GM19467 (cell line): ENCODE measurements at regions not wholly inside any gene's neighbourhood (a gene's known extent, or its start where the extent isn't known, plus 50 kb on each side); places are given as distances from the start of the nearest gene placed in this dataset.
A peak's percentile ranks its signal among the peaks of the same experiment; 100 is the strongest.
"Not testable (repeated sequence)": the region's sequence is repeated elsewhere in the genome, so short reads cannot be mapped to it uniquely, and the experiment has no call there.

Experiments
- ATAC-seq: cut with Tn5 transposase; IDR thresholded peaks from one replicate; pipeline ENCODE4 v1.9.1; 2021; ENCODE audit warnings: mild to moderate bottlenecking, moderate library complexity; ENCODE audit not compliant: unreplicated experiment

GRCh38 chr1:73772941-73773340 lies 425.0 kb downstream of the LRRIQ3 start:
- ATAC-seq: no peak

GRCh38 chr1:73771396-73771795 lies 426.6 kb downstream of the LRRIQ3 start:
- ATAC-seq: no peak

- ATAC-seq: no peak
Measured at GRCh38 chr1:73770109-73770905, 427.7 kb downstream of the LRRIQ3 start.

GRCh38 chr1:73766786-73767348 lies 431.1 kb downstream of the LRRIQ3 start:
- no peak for ATAC-seq

- no peak for ATAC-seq
Measured at GRCh38 chr1:73765551-73766233, 432.3 kb downstream of the LRRIQ3 start.

GRCh38 chr1:73761559-73761958 lies 436.4 kb downstream of the LRRIQ3 start:
- no peak for ATAC-seq

GRCh38 chr1:73759011-73759410 lies 439.0 kb downstream of the LRRIQ3 start:
- ATAC-seq: no peak

GRCh38 chr1:73756817-73757216 lies 441.2 kb downstream of the LRRIQ3 start:
- no peak for ATAC-seq

GRCh38 chr1:73755649-73756048 lies 442.3 kb downstream of the LRRIQ3 start:
- no peak for ATAC-seq

- ATAC-seq: no peak
Measured at GRCh38 chr1:73749996-73750395, 448.0 kb downstream of the LRRIQ3 start.

- no peak for ATAC-seq
Measured at GRCh38 chr1:73744985-73745384, 453.0 kb downstream of the LRRIQ3 start.

- ATAC-seq: no peak
Measured at GRCh38 chr1:73736125-73736524, 461.9 kb downstream of the LRRIQ3 start.

- no peak for ATAC-seq
Measured at GRCh38 chr1:73727036-73727435, 470.9 kb downstream of the LRRIQ3 start.

- ATAC-seq: no peak
Measured at GRCh38 chr1:73722055-73722454, 475.9 kb downstream of the LRRIQ3 start.

- ATAC-seq: no peak
Measured at GRCh38 chr1:73717976-73718375, 480.0 kb downstream of the LRRIQ3 start.

GRCh38 chr1:73711089-73711488 lies 486.9 kb downstream of the LRRIQ3 start:
- ATAC-seq: no peak

GRCh38 chr1:73701826-73702225 lies 496.1 kb downstream of the LRRIQ3 start:
- ATAC-seq: no peak

- no peak for ATAC-seq
Measured at GRCh38 chr1:73676186-73676585, 521.8 kb downstream of the LRRIQ3 start.

- peak; percentile 60 for ATAC-seq
Measured at GRCh38 chr1:73674945-73675561, 522.9 kb downstream of the LRRIQ3 start.

- no peak for ATAC-seq
Measured at GRCh38 chr1:73673971-73674370, 524.0 kb downstream of the LRRIQ3 start.

- no peak for ATAC-seq
Measured at GRCh38 chr1:73671530-73671929, 526.4 kb downstream of the LRRIQ3 start.

GRCh38 chr1:73667959-73668358 lies 530.0 kb downstream of the LRRIQ3 start:
- not testable (repeated sequence) for ATAC-seq
